SU-DHL-6 (cell line): ENCODE measurements at regions not wholly inside any gene's neighbourhood (a gene's known extent, or its start where the extent isn't known, plus 50 kb on each side); places are given as distances from the start of the nearest gene placed in this dataset.

Experiments
- EZH2phosphoT487 ChIP-seq: fragments of 200-600 bp; sonication (generic), shearing (Covaris generic); conservative IDR thresholded peaks from 2 replicates; pipeline ENCODE4 v1.6.1; 2018; ENCODE audit warnings: mild to moderate bottlenecking, antibody characterized with exemption, low read length, moderate library complexity, mixed read lengths
- TF ChIP-seq, protein P1 (sequence below): fragments of 200-600 bp; sonication (generic); IDR thresholded peaks from one replicate; pipeline ENCODE4 v1.5.1; 2017; ENCODE audit warnings: antibody characterized with exemption, mild to moderate bottlenecking, low read length, moderate library complexity; ENCODE audit not compliant: insufficient read depth, poor library complexity, severe bottlenecking

DNA sequence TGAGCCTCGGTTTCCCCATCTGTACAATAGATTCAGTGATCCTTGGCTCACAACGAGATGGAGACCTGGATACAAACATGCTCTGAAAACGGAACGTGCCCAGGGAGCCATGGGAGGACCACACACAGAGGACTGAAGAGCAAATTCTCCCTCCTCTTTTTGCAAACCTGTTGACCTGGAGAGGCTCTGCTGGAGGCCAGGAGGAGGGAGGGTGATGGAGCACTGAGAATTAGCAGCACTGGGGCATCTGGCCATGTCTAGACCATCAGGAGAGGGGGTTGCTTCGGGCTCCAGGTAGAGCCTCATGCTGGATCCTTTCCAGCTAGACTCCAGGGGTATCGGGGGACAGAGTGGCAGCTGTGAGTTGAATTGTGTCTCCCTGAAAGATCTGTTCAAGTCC, 97.4 kb upstream of the GPR26 start:
- TF ChIP-seq, protein P1, sequence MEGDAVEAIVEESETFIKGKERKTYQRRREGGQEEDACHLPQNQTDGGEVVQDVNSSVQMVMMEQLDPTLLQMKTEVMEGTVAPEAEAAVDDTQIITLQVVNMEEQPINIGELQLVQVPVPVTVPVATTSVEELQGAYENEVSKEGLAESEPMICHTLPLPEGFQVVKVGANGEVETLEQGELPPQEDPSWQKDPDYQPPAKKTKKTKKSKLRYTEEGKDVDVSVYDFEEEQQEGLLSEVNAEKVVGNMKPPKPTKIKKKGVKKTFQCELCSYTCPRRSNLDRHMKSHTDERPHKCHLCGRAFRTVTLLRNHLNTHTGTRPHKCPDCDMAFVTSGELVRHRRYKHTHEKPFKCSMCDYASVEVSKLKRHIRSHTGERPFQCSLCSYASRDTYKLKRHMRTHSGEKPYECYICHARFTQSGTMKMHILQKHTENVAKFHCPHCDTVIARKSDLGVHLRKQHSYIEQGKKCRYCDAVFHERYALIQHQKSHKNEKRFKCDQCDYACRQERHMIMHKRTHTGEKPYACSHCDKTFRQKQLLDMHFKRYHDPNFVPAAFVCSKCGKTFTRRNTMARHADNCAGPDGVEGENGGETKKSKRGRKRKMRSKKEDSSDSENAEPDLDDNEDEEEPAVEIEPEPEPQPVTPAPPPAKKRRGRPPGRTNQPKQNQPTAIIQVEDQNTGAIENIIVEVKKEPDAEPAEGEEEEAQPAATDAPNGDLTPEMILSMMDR = no peak
- no peak for TF ChIP-seq EZH2phosphoT487
